ENCODE measurements at regions not wholly inside any gene's neighbourhood (a gene's known extent, or its start where the extent isn't known, plus 50 kb on each side); places are given as distances from the start of the nearest gene placed in this dataset.

DNA sequence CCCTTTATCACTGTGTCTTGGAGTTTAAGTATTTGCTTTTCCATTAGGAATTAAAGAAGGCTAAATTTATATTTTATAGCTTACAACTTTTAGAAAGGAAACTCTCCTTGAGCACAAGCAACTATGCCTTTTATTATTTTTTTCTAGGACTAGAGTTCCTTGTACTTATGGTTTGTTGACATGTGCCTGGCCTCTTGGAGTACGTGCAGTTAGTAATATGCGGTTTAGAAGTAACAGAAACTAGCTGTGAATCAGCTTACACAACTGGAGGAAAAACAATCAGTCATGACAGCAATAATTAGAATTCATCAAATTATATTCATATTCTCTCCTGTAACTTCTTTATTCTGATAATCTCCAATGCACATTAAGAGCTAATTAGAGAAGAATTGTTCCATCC lies 428.7 kb downstream of the AEBP2 start:
- Histone ChIP-seq H3K4me1 (ENCODE audit: control insufficient read depth, insufficient read depth, low read length) (no peaks in the 10 kb centered on the region), H3K9ac (ENCODE audit: low read depth, low read length) (no peak overlapping the region), H3K27ac (ENCODE audit: low read depth, low read length) (no peak overlapping the region), H3K4me3 (ENCODE audit: low read depth, low read length) (no peak overlapping the region), H3K9me3 (ENCODE audit: control insufficient read depth, insufficient read depth, low read length) (no peaks in the 10 kb centered on the region), H3K27me3 (ENCODE audit: control insufficient read depth, insufficient read depth, low read length) (no peaks in the 10 kb centered on the region), H3K36me3 (ENCODE audit: control insufficient read depth, insufficient read depth, low read length) (no peaks in the 10 kb centered on the region)

DNA sequence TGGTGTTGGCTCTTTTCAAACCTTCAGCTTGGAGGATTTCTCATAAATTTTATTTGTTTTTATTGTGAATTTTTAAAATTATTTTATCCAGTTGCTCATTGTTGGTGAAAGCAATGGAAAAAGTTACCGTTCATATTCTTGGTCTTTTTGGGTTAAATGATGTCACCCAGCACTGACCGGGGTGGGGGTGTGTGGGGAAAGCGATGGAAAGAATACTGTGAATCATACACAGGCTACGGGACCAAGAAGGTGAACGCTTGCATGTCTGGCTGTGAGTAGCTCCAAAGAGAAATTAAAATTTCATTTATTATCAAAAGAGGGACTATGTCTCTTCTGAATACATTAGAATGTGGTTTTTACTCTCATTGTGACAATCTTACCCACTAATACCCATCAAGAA lies 430.1 kb downstream of the AEBP2 start:
- no peaks in the 10 kb centered on the region for H3K9me3 ChIP-seq (ENCODE audit: control insufficient read depth, insufficient read depth, low read length)
- H3K36me3 ChIP-seq (ENCODE audit: control insufficient read depth, insufficient read depth, low read length): no peaks in the 10 kb centered on the region
- H3K27me3 ChIP-seq (ENCODE audit: control insufficient read depth, insufficient read depth, low read length): no peaks in the 10 kb centered on the region
- no peak overlapping the region for H3K9ac ChIP-seq (ENCODE audit: low read depth, low read length)
- no peak overlapping the region for H3K27ac ChIP-seq (ENCODE audit: low read depth, low read length)
- H3K4me3 ChIP-seq (ENCODE audit: low read depth, low read length): no peak overlapping the region
- no peaks in the 10 kb centered on the region for H3K4me1 ChIP-seq (ENCODE audit: control insufficient read depth, insufficient read depth, low read length)

- Histone ChIP-seq H3K27me3 (ENCODE audit: control insufficient read depth, insufficient read depth, low read length) (no peaks in the 10 kb centered on the region), H3K4me1 (ENCODE audit: control insufficient read depth, insufficient read depth, low read length) (no peaks in the 10 kb centered on the region), H3K27ac (ENCODE audit: low read depth, low read length) (no peak overlapping the region), H3K9me3 (ENCODE audit: control insufficient read depth, insufficient read depth, low read length) (no peaks in the 10 kb centered on the region), H3K9ac (ENCODE audit: low read depth, low read length) (no peak overlapping the region), H3K36me3 (ENCODE audit: control insufficient read depth, insufficient read depth, low read length) (no peaks in the 10 kb centered on the region), H3K4me3 (ENCODE audit: low read depth, low read length) (no peak overlapping the region)
Observed at GRCh38 chr12:19872621-19873540, 433.6 kb downstream of the AEBP2 start.

DNA sequence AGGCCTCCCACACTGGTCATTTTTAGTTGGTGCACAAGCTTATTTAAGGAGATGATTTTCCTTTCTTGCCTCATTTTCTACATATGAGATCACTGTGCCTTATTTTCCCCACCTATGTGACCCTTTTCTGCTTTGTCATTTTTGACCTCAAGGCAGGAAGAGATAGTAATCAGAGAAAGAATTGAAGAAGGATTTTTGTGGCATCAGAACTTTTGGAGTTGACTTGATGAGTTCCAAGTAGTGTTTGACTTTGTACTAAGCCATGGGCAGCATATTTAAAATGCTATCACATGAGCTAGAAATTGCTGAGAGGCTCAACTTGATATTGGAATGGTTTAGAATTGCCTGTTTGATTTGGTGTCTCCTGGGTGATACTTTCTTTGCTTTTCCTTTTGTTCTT lies 440.8 kb downstream of the AEBP2 start:
- Histone ChIP-seq H3K4me1 (ENCODE audit: control insufficient read depth, insufficient read depth, low read length) (no peaks in the 10 kb centered on the region), H3K36me3 (ENCODE audit: control insufficient read depth, insufficient read depth, low read length) (no peaks in the 10 kb centered on the region), H3K27me3 (ENCODE audit: control insufficient read depth, insufficient read depth, low read length) (no peaks in the 10 kb centered on the region), H3K4me3 (ENCODE audit: low read depth, low read length) (no peak overlapping the region), H3K9me3 (ENCODE audit: control insufficient read depth, insufficient read depth, low read length) (no peaks in the 10 kb centered on the region), H3K27ac (ENCODE audit: low read depth, low read length) (no peak overlapping the region), H3K9ac (ENCODE audit: low read depth, low read length) (no peak overlapping the region)

- Histone ChIP-seq H3K36me3 (ENCODE audit: control insufficient read depth, insufficient read depth, low read length) (no peaks in the 10 kb centered on the region), H3K4me1 (ENCODE audit: control insufficient read depth, insufficient read depth, low read length) (no peaks in the 10 kb centered on the region), H3K4me3 (ENCODE audit: low read depth, low read length) (no peak overlapping the region), H3K9me3 (ENCODE audit: control insufficient read depth, insufficient read depth, low read length) (no peaks in the 10 kb centered on the region), H3K27ac (ENCODE audit: low read depth, low read length) (no peak overlapping the region), H3K9ac (ENCODE audit: low read depth, low read length) (no peak overlapping the region), H3K27me3 (ENCODE audit: control insufficient read depth, insufficient read depth, low read length) (no peaks in the 10 kb centered on the region)
Observed at GRCh38 chr12:19880721-19881120, 441.4 kb downstream of the AEBP2 start.

DNA sequence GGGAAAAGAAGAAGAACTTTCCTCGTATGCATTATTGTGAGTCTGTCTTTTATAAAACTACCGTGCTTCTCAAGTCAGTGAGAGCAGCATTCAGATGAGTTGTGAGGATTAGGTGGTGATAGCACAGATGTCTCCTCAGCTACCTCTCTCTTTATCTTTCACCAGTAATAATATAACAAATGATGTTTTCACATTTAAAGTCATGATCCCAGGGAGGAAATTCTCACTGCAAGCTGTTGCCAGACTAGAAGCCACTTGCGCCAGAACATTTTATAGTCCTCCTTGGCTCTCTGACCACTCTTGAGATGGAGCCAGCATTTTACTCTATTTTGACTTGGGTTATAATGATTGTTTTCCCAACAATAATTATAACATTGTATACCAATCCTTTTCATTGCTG lies 443.1 kb downstream of the AEBP2 start:
- H3K4me1 ChIP-seq (ENCODE audit: control insufficient read depth, insufficient read depth, low read length): no peaks in the 10 kb centered on the region
- no peaks in the 10 kb centered on the region for H3K9me3 ChIP-seq (ENCODE audit: control insufficient read depth, insufficient read depth, low read length)
- no peaks in the 10 kb centered on the region for H3K36me3 ChIP-seq (ENCODE audit: control insufficient read depth, insufficient read depth, low read length)
- no peak overlapping the region for H3K4me3 ChIP-seq (ENCODE audit: low read depth, low read length)
- no peak overlapping the region for H3K27ac ChIP-seq (ENCODE audit: low read depth, low read length)
- no peaks in the 10 kb centered on the region for H3K27me3 ChIP-seq (ENCODE audit: control insufficient read depth, insufficient read depth, low read length)
- H3K9ac ChIP-seq (ENCODE audit: low read depth, low read length): no peak overlapping the region

- no peaks in the 10 kb centered on the region for H3K9me3 ChIP-seq (ENCODE audit: control insufficient read depth, insufficient read depth, low read length)
- no peaks in the 10 kb centered on the region for H3K27me3 ChIP-seq (ENCODE audit: control insufficient read depth, insufficient read depth, low read length)
- H3K36me3 ChIP-seq (ENCODE audit: control insufficient read depth, insufficient read depth, low read length): no peaks in the 10 kb centered on the region
- no peak overlapping the region for H3K27ac ChIP-seq (ENCODE audit: low read depth, low read length)
- H3K4me3 ChIP-seq (ENCODE audit: low read depth, low read length): no peak overlapping the region
- no peaks in the 10 kb centered on the region for H3K4me1 ChIP-seq (ENCODE audit: control insufficient read depth, insufficient read depth, low read length)
- H3K9ac ChIP-seq (ENCODE audit: low read depth, low read length): no peak overlapping the region
Observed at GRCh38 chr12:19884021-19884492, 444.8 kb downstream of the AEBP2 start.

GRCh38 chr12:19885093-19885812 lies 446.0 kb downstream of the AEBP2 start:
- Histone ChIP-seq H3K9me3 (ENCODE audit: control insufficient read depth, insufficient read depth, low read length) (no peaks in the 10 kb centered on the region), H3K9ac (ENCODE audit: low read depth, low read length) (no peak overlapping the region)

GRCh38 chr12:19886065-19886464 lies 446.8 kb downstream of the AEBP2 start:
- H3K4me1 ChIP-seq (ENCODE audit: control insufficient read depth, insufficient read depth, low read length): no peaks in the 10 kb centered on the region
- H3K9me3 ChIP-seq (ENCODE audit: control insufficient read depth, insufficient read depth, low read length): no peaks in the 10 kb centered on the region
- no peaks in the 10 kb centered on the region for H3K27me3 ChIP-seq (ENCODE audit: control insufficient read depth, insufficient read depth, low read length)
- no peaks in the 10 kb centered on the region for H3K36me3 ChIP-seq (ENCODE audit: control insufficient read depth, insufficient read depth, low read length)
- H3K4me3 ChIP-seq (ENCODE audit: low read depth, low read length): no peak overlapping the region
- no peak overlapping the region for H3K9ac ChIP-seq (ENCODE audit: low read depth, low read length)
- H3K27ac ChIP-seq (ENCODE audit: low read depth, low read length): no peak overlapping the region

More at GRCh38 chr12:19885093-19885812, 446.0 kb downstream of the AEBP2 start:
- Histone ChIP-seq H3K4me1 (ENCODE audit: control insufficient read depth, insufficient read depth, low read length) (no peaks in the 10 kb centered on the region), H3K27me3 (ENCODE audit: control insufficient read depth, insufficient read depth, low read length) (no peaks in the 10 kb centered on the region), H3K27ac (ENCODE audit: low read depth, low read length) (no peak overlapping the region), H3K4me3 (ENCODE audit: low read depth, low read length) (no peak overlapping the region), H3K36me3 (ENCODE audit: control insufficient read depth, insufficient read depth, low read length) (no peaks in the 10 kb centered on the region)

- H3K27me3 ChIP-seq (ENCODE audit: control insufficient read depth, insufficient read depth, low read length): no peaks in the 10 kb centered on the region
- H3K36me3 ChIP-seq (ENCODE audit: control insufficient read depth, insufficient read depth, low read length): no peaks in the 10 kb centered on the region
- no peak overlapping the region for H3K4me3 ChIP-seq (ENCODE audit: low read depth, low read length)
- no peak overlapping the region for H3K9ac ChIP-seq (ENCODE audit: low read depth, low read length)
- H3K4me1 ChIP-seq (ENCODE audit: control insufficient read depth, insufficient read depth, low read length): no peaks in the 10 kb centered on the region
- no peak overlapping the region for H3K27ac ChIP-seq (ENCODE audit: low read depth, low read length)
- H3K9me3 ChIP-seq (ENCODE audit: control insufficient read depth, insufficient read depth, low read length): no peaks in the 10 kb centered on the region
Observed at GRCh38 chr12:19886639-19887064, 447.4 kb downstream of the AEBP2 start.

- Histone ChIP-seq H3K27me3 (ENCODE audit: control insufficient read depth, insufficient read depth, low read length) (no peaks in the 10 kb centered on the region), H3K36me3 (ENCODE audit: control insufficient read depth, insufficient read depth, low read length) (no peaks in the 10 kb centered on the region), H3K9me3 (ENCODE audit: control insufficient read depth, insufficient read depth, low read length) (no peaks in the 10 kb centered on the region), H3K27ac (ENCODE audit: low read depth, low read length) (no peak overlapping the region), H3K9ac (ENCODE audit: low read depth, low read length) (no peak overlapping the region), H3K4me1 (ENCODE audit: control insufficient read depth, insufficient read depth, low read length) (no peaks in the 10 kb centered on the region), H3K4me3 (ENCODE audit: low read depth, low read length) (no peak overlapping the region)
Observed at GRCh38 chr12:19890024-19890423, 450.7 kb downstream of the AEBP2 start.

Data from HUES48 (cell line).